ENCODE measurements at regions not wholly inside any gene's neighbourhood (a gene's known extent, or its start where the extent isn't known, plus 50 kb on each side); places are given as distances from the start of the nearest gene placed in this dataset.

DNA sequence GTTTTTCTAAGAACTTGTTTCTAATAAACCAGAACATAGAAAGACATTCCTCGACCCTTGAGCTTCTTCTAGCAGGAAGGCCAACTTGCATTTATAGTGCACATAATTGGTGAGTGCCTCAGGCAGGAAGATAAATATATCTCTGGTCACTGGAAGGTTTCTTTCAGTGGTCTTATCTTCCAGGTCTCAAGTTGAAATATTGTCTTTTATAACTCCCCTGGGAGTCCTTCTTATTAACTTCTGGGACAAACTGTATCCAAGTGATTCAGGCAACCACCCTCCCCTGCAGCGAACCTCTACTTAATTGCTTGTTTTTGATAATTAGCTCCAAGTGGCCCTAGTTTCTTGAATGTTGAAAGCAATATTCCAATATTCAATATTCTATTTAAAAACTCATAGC is 346.8 kb upstream of the GOLIM4 start:
- TF ChIP-seq, protein P1, sequence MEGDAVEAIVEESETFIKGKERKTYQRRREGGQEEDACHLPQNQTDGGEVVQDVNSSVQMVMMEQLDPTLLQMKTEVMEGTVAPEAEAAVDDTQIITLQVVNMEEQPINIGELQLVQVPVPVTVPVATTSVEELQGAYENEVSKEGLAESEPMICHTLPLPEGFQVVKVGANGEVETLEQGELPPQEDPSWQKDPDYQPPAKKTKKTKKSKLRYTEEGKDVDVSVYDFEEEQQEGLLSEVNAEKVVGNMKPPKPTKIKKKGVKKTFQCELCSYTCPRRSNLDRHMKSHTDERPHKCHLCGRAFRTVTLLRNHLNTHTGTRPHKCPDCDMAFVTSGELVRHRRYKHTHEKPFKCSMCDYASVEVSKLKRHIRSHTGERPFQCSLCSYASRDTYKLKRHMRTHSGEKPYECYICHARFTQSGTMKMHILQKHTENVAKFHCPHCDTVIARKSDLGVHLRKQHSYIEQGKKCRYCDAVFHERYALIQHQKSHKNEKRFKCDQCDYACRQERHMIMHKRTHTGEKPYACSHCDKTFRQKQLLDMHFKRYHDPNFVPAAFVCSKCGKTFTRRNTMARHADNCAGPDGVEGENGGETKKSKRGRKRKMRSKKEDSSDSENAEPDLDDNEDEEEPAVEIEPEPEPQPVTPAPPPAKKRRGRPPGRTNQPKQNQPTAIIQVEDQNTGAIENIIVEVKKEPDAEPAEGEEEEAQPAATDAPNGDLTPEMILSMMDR (IDR thresholded peaks at IDR 0.05; ENCODE audit: poor library complexity, severe bottlenecking) = no peak
- TF ChIP-seq, protein P2, sequence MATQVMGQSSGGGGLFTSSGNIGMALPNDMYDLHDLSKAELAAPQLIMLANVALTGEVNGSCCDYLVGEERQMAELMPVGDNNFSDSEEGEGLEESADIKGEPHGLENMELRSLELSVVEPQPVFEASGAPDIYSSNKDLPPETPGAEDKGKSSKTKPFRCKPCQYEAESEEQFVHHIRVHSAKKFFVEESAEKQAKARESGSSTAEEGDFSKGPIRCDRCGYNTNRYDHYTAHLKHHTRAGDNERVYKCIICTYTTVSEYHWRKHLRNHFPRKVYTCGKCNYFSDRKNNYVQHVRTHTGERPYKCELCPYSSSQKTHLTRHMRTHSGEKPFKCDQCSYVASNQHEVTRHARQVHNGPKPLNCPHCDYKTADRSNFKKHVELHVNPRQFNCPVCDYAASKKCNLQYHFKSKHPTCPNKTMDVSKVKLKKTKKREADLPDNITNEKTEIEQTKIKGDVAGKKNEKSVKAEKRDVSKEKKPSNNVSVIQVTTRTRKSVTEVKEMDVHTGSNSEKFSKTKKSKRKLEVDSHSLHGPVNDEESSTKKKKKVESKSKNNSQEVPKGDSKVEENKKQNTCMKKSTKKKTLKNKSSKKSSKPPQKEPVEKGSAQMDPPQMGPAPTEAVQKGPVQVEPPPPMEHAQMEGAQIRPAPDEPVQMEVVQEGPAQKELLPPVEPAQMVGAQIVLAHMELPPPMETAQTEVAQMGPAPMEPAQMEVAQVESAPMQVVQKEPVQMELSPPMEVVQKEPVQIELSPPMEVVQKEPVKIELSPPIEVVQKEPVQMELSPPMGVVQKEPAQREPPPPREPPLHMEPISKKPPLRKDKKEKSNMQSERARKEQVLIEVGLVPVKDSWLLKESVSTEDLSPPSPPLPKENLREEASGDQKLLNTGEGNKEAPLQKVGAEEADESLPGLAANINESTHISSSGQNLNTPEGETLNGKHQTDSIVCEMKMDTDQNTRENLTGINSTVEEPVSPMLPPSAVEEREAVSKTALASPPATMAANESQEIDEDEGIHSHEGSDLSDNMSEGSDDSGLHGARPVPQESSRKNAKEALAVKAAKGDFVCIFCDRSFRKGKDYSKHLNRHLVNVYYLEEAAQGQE (IDR thresholded peaks at IDR 0.05; ENCODE audit: borderline replicate concordance) = no peak
- TF ChIP-seq TAF1 (IDR thresholded peaks at IDR 0.05; ENCODE audit: low read depth) (no peak), EZH2 (IDR thresholded peaks at IDR 0.05; ENCODE audit: borderline replicate concordance, insufficient read depth, low read length, poor library complexity, severe bottlenecking) (no peak), RAD21 (conservative IDR thresholded peaks at IDR 0.05) (no peak), MXI1 (conservative IDR thresholded peaks at IDR 0.05; ENCODE audit: poor library complexity, severe bottlenecking) (no peak), EP300 (conservative IDR thresholded peaks at IDR 0.05; ENCODE audit: poor library complexity, severe bottlenecking) (no peak), SMC3 (conservative IDR thresholded peaks at IDR 0.05; ENCODE audit: poor library complexity) (no peak)
